Upper lobe of right lung (tissue), 1 donor: ENCODE measurements at regions not wholly inside any gene's neighbourhood (a gene's known extent, or its start where the extent isn't known, plus 50 kb on each side); places are given as distances from the start of the nearest gene placed in this dataset.

Source experiments
- ATAC-seq: fragments of 200-7000 bp; cut with Tn5 transposase; one replicate; pipeline ENCODE4 v1.9.1; 2020; ENCODE audit warnings: mild to moderate bottlenecking, moderate library complexity
- DNase-seq: peaks from one replicate; pipeline ENCODE4 v3.0.0-alpha.2; 2020
- H3K27ac ChIP-seq: fragments of 200-600 bp; one replicate; pipeline ENCODE4 v1.8.0; 2022
- H3K27me3 ChIP-seq: fragments of 200-600 bp; one replicate; pipeline ENCODE4 v1.8.0; 2022; ENCODE audit warnings: mild to moderate bottlenecking
- H3K36me3 ChIP-seq: fragments of 200-600 bp; one replicate; pipeline ENCODE4 v1.8.0; 2022
- H3K4me1 ChIP-seq: fragments of 200-600 bp; one replicate; pipeline ENCODE4 v1.8.0; 2022
- H3K4me3 ChIP-seq: fragments of 200-600 bp; one replicate; pipeline ENCODE4 v1.8.0; 2022; ENCODE audit warnings: mild to moderate bottlenecking
- H3K9me3 ChIP-seq: fragments of 200-600 bp; one replicate; pipeline ENCODE4 v1.8.0; 2022
- intact Hi-C: fragments of 100-400 bp; cut with DNase I; formaldehyde crosslinking; loops from one replicate; pipeline ENCODE4 v1.11.0; 2022
- TF ChIP-seq, protein P1 (sequence below): fragments of 200-600 bp; IDR thresholded peaks from one replicate; pipeline ENCODE4 v1.8.0; 2022; ENCODE audit warnings: antibody characterized with exemption
- donor health status: DM: no; HTN: yes; CAD: no; lungs with severe emphysema.

DNA sequence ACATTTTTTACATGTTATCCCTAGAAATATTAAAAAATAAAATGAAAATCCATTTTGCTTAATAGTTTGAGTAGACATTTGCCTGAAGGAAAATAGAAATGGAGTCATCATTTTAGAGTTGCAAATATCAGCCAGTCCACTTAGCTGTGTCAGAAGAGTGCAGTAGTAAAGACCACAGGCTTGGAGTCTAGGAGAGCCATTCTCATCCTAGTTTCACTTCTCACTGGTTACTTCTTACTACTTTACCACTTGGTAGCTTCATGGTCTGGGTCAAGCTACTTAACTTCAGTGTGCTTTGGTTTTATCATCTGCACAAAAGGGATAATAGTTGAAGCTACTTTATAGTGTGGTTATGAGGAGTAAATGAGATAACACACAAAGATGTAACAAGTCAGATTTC lies 286.5 kb upstream of the NBEA start:
- Histone ChIP-seq H3K27ac (no peak overlapping the region), H3K4me1 (no peaks in the 10 kb centered on the region), H3K4me3 (no peak overlapping the region), H3K36me3 (no peaks in the 10 kb centered on the region), H3K9me3 (no peaks in the 10 kb centered on the region), H3K27me3 (no peaks in the 10 kb centered on the region)
- no peak for DNase-seq
- no peak for ATAC-seq
- intact Hi-C loops = no loop called here
- TF ChIP-seq, protein P1, sequence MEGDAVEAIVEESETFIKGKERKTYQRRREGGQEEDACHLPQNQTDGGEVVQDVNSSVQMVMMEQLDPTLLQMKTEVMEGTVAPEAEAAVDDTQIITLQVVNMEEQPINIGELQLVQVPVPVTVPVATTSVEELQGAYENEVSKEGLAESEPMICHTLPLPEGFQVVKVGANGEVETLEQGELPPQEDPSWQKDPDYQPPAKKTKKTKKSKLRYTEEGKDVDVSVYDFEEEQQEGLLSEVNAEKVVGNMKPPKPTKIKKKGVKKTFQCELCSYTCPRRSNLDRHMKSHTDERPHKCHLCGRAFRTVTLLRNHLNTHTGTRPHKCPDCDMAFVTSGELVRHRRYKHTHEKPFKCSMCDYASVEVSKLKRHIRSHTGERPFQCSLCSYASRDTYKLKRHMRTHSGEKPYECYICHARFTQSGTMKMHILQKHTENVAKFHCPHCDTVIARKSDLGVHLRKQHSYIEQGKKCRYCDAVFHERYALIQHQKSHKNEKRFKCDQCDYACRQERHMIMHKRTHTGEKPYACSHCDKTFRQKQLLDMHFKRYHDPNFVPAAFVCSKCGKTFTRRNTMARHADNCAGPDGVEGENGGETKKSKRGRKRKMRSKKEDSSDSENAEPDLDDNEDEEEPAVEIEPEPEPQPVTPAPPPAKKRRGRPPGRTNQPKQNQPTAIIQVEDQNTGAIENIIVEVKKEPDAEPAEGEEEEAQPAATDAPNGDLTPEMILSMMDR = no peak

DNA sequence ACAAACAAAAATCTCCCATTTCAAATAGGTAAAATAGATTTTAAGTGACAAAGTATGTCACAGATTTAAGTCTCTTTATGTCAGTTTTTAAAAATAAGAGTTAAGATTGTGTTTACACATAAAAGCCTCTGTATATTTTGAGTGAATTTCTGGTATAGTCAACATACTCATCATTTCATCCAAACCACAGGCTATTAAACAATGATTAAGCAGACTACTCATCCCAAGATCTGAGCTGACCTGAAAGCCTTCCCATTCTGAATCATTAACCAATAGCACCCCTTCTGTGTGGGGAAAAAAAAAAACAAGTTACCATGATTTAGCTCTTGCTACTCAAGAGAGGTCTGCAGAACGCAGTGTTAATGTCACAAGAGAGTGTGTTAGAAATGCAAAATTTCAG lies 284.4 kb upstream of the NBEA start:
- intact Hi-C loops = no loop called here
- Histone ChIP-seq H3K9me3 (no peaks in the 10 kb centered on the region), H3K36me3 (no peaks in the 10 kb centered on the region), H3K27me3 (no peaks in the 10 kb centered on the region), H3K4me3 (no peak overlapping the region), H3K27ac (no peak overlapping the region), H3K4me1 (no peaks in the 10 kb centered on the region)
- no peak for DNase-seq
- TF ChIP-seq, protein P1 = no peak
- no peak for ATAC-seq

DNA sequence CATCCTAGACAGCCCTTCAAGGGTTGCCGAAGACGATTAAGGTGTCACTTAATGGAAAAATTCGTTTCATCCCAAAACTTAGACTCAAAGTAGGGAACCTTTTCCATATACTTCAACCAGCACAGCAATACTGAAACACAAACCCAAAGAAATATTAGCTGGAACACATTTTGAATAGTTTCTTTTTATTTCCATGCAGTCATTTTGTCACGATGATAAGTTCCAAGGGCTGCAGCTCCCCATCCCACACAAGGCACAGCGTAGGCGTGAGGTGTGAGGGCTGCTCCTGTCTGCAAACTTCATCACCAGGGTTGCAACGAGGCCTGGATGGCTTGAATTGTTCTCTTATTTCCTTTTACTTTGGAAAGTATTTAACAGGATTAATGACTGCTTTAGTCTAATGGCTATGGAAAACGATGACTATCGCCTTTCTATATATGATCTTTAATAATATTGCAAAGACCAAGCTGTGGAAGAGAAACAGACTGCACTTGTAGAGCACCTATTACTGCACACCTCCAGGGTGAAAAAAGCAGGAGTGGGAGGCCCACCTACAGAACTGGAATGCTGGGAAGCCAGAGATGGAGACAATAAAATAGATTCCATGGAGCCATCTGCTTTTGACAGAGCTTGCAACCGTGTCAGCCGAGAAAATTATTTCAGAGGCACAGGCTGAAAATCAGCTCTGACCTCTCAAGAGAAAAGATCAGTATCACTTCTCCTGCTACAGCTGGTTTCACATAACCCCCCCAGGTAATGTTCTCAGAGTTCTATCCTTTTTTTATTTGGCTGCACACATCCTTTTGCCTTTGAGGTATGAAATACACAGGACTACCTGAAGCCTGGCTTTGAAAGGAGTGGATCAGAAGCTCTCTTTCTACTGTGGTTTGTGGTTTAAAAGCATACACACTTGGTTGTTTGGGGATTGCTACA lies 274.5 kb upstream of the NBEA start:
- no peaks in the 10 kb centered on the region for H3K36me3 ChIP-seq

DNA sequence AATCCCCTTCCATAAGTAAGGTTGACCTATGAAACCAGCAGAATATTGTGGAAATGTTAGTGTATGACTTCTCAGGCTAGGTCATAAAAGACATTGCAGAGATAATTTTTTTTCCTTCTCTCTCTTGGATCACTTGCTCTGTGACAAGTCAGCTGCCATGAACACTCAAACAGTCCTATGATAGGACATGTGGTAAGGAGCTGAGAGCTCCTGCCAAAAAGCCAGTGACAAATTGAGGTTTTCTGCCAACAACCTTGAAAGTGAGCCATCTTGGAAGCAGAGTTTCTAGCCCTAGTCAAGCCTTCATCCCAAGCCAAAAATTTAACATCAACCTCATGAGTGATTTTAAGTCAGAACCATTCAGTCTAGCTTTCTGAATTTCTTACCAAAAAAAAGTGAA lies 270.9 kb upstream of the NBEA start:
- Histone ChIP-seq H3K27me3 (no peaks in the 10 kb centered on the region), H3K9me3 (no peaks in the 10 kb centered on the region), H3K36me3 (no peaks in the 10 kb centered on the region), H3K4me1 (no peaks in the 10 kb centered on the region), H3K27ac (no peak overlapping the region), H3K4me3 (no peak overlapping the region)
- no peak for ATAC-seq
- DNase-seq = no peak
- TF ChIP-seq, protein P1 = no peak
- intact Hi-C loops = no loop called here

More for the DNA sequence above, 274.5 kb upstream of the NBEA start:
- H3K4me1 ChIP-seq = no peaks in the 10 kb centered on the region
- no peak overlapping the region for H3K27ac ChIP-seq
- no peaks in the 10 kb centered on the region for H3K9me3 ChIP-seq
- intact Hi-C loops = no loop called here
- H3K4me3 ChIP-seq = no peak overlapping the region
- no peaks in the 10 kb centered on the region for H3K27me3 ChIP-seq
- DNase-seq (no peak), ATAC-seq (no peak)
- TF ChIP-seq, protein P1 = no peak

DNA sequence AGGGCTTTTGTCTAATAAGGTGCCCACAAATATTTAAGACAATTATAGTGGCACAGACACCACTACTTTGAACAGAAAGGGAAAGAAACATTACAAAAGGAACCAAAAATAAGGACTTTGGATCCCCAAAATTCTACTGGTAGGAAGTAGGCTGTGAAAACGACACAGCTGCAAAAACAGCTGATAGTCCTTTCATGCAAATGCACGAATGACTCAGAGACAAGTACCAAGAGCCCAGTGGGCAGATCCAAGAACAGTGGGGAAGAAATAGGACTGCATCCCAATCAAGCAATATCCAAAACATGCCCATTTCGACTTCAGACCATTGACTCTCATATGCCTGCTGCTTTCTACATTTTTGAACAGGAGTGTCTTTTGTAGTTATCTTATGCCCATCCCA lies 269.4 kb upstream of the NBEA start:
- TF ChIP-seq, protein P1 = no peak
- H3K27me3 ChIP-seq = no peaks in the 10 kb centered on the region
- ATAC-seq = no peak
- no peaks in the 10 kb centered on the region for H3K4me1 ChIP-seq
- H3K27ac ChIP-seq = no peak overlapping the region
- no peaks in the 10 kb centered on the region for H3K36me3 ChIP-seq
- no peak overlapping the region for H3K4me3 ChIP-seq
- no peaks in the 10 kb centered on the region for H3K9me3 ChIP-seq
- intact Hi-C loops = no loop called here
- DNase-seq = no peak
